ENCODE measurements at regions not wholly inside any gene's neighbourhood (a gene's known extent, or its start where the extent isn't known, plus 50 kb on each side); places are given as distances from the start of the nearest gene placed in this dataset.

- no peak for DNase-seq (ENCODE audit: low read depth, low spot score)
- Histone ChIP-seq H3K9ac (ENCODE audit: insufficient read length) (no peak overlapping the region), H3K27ac (no peak overlapping the region), H3K9me3 (ENCODE audit: low read depth, low read length) (no peaks in the 10 kb centered on the region), H3K36me3 (ENCODE audit: insufficient read depth, low read length) (no peaks in the 10 kb centered on the region), H3K4me3 (no peak overlapping the region)
- TF ChIP-seq EZH2 (IDR thresholded peaks at IDR 0.05) (no peak), FOXP2 (optimal IDR thresholded peaks at IDR 0.05; ENCODE audit: control extremely low read depth, extremely low read length, insufficient read depth) (no peak), POLR2AphosphoS5 (IDR thresholded peaks at IDR 0.05; ENCODE audit: borderline replicate concordance, low read depth, low read length) (no peak)
Measured at GRCh38 chr18:22542406-22542835, 124.7 kb upstream of the CTAGE1 start.

DNA sequence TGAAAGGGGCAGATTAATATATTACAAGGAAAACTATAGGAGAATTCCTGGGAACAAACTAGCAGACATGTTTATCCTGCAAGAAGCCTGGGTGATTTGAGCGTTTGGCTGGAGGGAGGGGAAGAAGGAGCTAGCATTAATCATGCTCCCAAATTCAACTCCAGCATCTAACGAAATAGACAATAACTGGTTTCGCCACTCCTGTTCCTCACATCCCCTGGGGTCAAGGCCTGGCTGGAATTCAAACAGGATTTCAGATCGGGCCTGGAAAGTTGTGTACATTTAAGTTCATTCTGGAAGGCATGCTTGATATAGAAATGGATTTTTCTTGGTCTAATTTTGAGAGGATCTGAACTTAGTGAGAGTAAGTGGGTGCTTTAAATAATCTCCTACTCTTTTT, 126.1 kb upstream of the CTAGE1 start:
- DNase-seq (ENCODE audit: low read depth, low spot score), result no peak
- H3K9me3 ChIP-seq (ENCODE audit: low read depth, low read length), result no peaks in the 10 kb centered on the region
- TF ChIP-seq FOXP2 (optimal IDR thresholded peaks at IDR 0.05; ENCODE audit: control extremely low read depth, extremely low read length, insufficient read depth) (no peak), EZH2 (IDR thresholded peaks at IDR 0.05) (no peak), POLR2AphosphoS5 (IDR thresholded peaks at IDR 0.05; ENCODE audit: borderline replicate concordance, low read depth, low read length) (no peak)
- H3K27ac ChIP-seq, result no peak overlapping the region
- no peaks in the 10 kb centered on the region for H3K36me3 ChIP-seq (ENCODE audit: insufficient read depth, low read length)
- H3K9ac ChIP-seq (ENCODE audit: insufficient read length), result no peak overlapping the region
- H3K4me3 ChIP-seq, result no peak overlapping the region

- Histone ChIP-seq H3K36me3 (ENCODE audit: insufficient read depth, low read length) (no peaks in the 10 kb centered on the region), H3K9me3 (ENCODE audit: low read depth, low read length) (no peaks in the 10 kb centered on the region), H3K4me3 (no peak overlapping the region), H3K9ac (ENCODE audit: insufficient read length) (no peak overlapping the region), H3K27ac (no peak overlapping the region)
- no peak for TF ChIP-seq POLR2AphosphoS5 (IDR thresholded peaks at IDR 0.05; ENCODE audit: borderline replicate concordance, low read depth, low read length)
- TF ChIP-seq EZH2 (IDR thresholded peaks at IDR 0.05), result no peak
- no peak for TF ChIP-seq FOXP2 (optimal IDR thresholded peaks at IDR 0.05; ENCODE audit: control extremely low read depth, extremely low read length, insufficient read depth)
- DNase-seq (ENCODE audit: low read depth, low spot score), result no peak
Measured at GRCh38 chr18:22544626-22545025, 126.9 kb upstream of the CTAGE1 start.

- no peak for DNase-seq (ENCODE audit: low read depth, low spot score)
- TF ChIP-seq EZH2 (IDR thresholded peaks at IDR 0.05) (no peak), POLR2AphosphoS5 (IDR thresholded peaks at IDR 0.05; ENCODE audit: borderline replicate concordance, low read depth, low read length) (no peak), FOXP2 (optimal IDR thresholded peaks at IDR 0.05; ENCODE audit: control extremely low read depth, extremely low read length, insufficient read depth) (no peak)
- no peaks in the 10 kb centered on the region for H3K9me3 ChIP-seq (ENCODE audit: low read depth, low read length)
- no peak overlapping the region for H3K9ac ChIP-seq (ENCODE audit: insufficient read length)
- no peak overlapping the region for H3K4me3 ChIP-seq
- H3K27ac ChIP-seq, result no peak overlapping the region
- no peaks in the 10 kb centered on the region for H3K36me3 ChIP-seq (ENCODE audit: insufficient read depth, low read length)
Measured at GRCh38 chr18:22545066-22545760, 127.5 kb upstream of the CTAGE1 start.

DNA sequence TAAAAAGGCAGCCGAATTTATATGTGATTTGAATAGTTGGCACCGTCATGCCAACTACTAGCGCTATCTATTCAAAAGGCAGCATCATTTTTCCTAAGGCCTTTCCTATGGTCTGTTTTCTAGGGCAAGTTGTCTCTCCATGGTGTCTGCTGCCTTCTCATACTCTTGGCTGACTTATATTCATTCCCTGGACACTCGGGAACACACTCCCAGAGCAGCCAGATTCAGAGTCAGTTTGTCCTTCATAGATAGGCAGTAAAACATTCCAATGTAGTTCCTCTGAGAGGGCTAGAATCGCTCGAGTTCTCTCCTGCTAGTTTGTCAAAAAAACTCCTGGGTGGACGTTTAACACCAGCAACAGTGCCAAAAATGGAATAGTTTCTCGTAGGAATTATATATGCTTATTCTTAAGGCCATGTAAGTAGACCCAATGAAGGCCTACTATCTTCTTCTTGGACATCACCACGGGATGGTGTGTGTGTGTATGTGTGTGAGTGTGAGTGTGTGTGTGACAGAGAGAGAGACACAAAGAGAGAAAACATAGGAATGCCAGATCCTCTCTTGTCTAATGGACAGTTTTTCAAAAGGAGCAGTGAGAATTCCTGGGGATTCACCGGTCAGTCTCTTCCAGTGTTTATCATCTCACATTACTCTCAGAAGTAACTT, 129.3 kb upstream of the CTAGE1 start:
- Histone ChIP-seq H3K9ac (ENCODE audit: insufficient read length) (no peak overlapping the region), H3K4me3 (no peak overlapping the region), H3K36me3 (ENCODE audit: insufficient read depth, low read length) (no peaks in the 10 kb centered on the region), H3K27ac (no peak overlapping the region), H3K9me3 (ENCODE audit: low read depth, low read length) (no peaks in the 10 kb centered on the region)
- no peak for DNase-seq (ENCODE audit: low read depth, low spot score)
- TF ChIP-seq FOXP2 (optimal IDR thresholded peaks at IDR 0.05; ENCODE audit: control extremely low read depth, extremely low read length, insufficient read depth) (no peak), POLR2AphosphoS5 (IDR thresholded peaks at IDR 0.05; ENCODE audit: borderline replicate concordance, low read depth, low read length) (no peak), EZH2 (IDR thresholded peaks at IDR 0.05) (no peak)

DNA sequence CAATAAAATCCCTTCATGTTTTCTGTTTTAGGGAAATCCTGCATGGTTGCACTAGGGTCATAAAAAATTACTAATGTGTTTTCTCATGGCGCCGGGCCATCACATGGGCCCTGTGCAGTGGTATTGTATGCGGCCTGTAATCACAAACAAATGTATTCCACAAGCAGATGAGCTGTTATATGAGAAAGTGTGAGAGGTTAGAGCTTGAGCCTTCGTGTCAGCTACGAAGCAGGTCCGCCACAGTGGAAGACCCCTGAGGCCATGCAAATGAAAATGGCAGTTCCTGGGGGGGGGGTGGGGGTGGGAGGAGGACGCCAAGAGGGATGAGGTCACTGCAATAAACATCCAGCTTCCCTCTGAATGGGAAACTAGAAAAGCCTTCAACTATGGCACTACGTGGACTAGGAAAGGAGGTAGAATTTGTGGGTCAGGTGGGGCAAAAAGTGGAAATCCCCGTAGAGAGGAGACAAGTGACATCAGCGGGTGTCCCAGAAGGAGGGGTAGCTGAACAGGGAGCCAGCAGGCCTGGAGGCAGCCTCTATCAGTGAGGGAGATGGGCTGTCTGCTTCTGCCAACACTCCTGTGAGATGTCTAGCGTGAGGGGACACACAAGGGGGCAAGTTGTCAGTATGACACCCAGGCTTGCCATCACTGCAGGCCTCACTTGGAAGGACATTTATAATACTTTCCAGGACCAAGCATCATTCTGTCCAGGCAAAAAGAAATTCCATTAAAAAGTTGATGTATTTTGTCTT, 130.3 kb upstream of the CTAGE1 start:
- Histone ChIP-seq H3K9me3 (ENCODE audit: low read depth, low read length) (no peaks in the 10 kb centered on the region), H3K27ac (no peak overlapping the region), H3K4me3 (no peak overlapping the region), H3K36me3 (ENCODE audit: insufficient read depth, low read length) (no peaks in the 10 kb centered on the region), H3K9ac (ENCODE audit: insufficient read length) (no peak overlapping the region)
- TF ChIP-seq FOXP2 (optimal IDR thresholded peaks at IDR 0.05; ENCODE audit: control extremely low read depth, extremely low read length, insufficient read depth), result no peak
- TF ChIP-seq POLR2AphosphoS5 (IDR thresholded peaks at IDR 0.05; ENCODE audit: borderline replicate concordance, low read depth, low read length), result no peak
- TF ChIP-seq EZH2 (IDR thresholded peaks at IDR 0.05), result no peak
- no peak for DNase-seq (ENCODE audit: low read depth, low spot score)

DNA sequence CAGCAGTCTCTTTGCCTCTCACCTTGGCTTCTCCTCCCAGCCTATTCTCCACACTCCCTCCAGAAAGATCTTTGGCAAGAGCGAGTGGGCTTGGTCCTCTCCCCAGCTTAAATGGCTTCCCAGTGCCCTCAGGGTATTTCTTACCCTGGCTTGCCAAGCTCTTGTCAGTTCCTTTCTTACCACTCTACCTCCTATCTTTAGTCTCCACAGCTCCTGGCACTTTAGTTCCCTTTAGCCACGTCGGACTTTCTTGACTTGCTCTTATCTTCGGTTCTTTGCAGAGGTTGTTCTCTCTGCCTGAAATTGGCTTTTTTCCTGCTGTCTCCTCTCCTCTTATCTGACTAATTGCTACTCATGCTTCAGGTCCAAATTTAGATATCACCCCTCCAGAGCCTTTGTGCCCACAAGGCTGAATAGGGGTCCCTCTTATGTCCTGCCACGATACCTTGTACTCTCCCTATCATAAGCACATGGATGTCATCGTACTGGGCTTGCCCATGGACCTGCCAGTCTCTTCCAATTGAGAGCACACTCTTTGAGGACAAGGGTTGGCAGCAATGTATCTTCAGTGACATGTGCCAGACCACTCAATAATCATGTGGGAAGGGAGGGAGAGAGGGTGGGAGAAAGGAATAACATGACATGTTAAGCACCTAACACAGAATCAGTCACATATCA, 131.7 kb upstream of the CTAGE1 start:
- Histone ChIP-seq H3K36me3 (ENCODE audit: insufficient read depth, low read length) (no peaks in the 10 kb centered on the region), H3K9ac (ENCODE audit: insufficient read length) (no peak overlapping the region), H3K27ac (no peak overlapping the region), H3K4me3 (no peak overlapping the region), H3K9me3 (ENCODE audit: low read depth, low read length) (no peaks in the 10 kb centered on the region)
- DNase-seq (ENCODE audit: low read depth, low spot score), result no peak
- TF ChIP-seq EZH2 (IDR thresholded peaks at IDR 0.05) (no peak), FOXP2 (optimal IDR thresholded peaks at IDR 0.05; ENCODE audit: control extremely low read depth, extremely low read length, insufficient read depth) (no peak), POLR2AphosphoS5 (IDR thresholded peaks at IDR 0.05; ENCODE audit: borderline replicate concordance, low read depth, low read length) (no peak)

- Histone ChIP-seq H3K9me3 (ENCODE audit: low read depth, low read length) (no peaks in the 10 kb centered on the region), H3K27ac (no peak overlapping the region), H3K4me3 (no peak overlapping the region), H3K36me3 (ENCODE audit: insufficient read depth, low read length) (no peaks in the 10 kb centered on the region), H3K9ac (ENCODE audit: insufficient read length) (no peak overlapping the region)
- no peak for DNase-seq (ENCODE audit: low read depth, low spot score)
- TF ChIP-seq FOXP2 (optimal IDR thresholded peaks at IDR 0.05; ENCODE audit: control extremely low read depth, extremely low read length, insufficient read depth) (no peak), POLR2AphosphoS5 (IDR thresholded peaks at IDR 0.05; ENCODE audit: borderline replicate concordance, low read depth, low read length) (no peak), EZH2 (IDR thresholded peaks at IDR 0.05) (no peak)
Measured at GRCh38 chr18:22550366-22550765, 132.7 kb upstream of the CTAGE1 start.
